Activated CD4-positive, alpha-beta T cell treated with anti-CD3 and anti-CD28 coated beads for 36 hours (primary cell): ENCODE measurements at regions not wholly inside any gene's neighbourhood (a gene's known extent, or its start where the extent isn't known, plus 50 kb on each side); places are given as distances from the start of the nearest gene placed in this dataset.

Source experiments
- ATAC-seq: fragments of 200-7000 bp; cut with Tn5 transposase; one replicate; pipeline ENCODE4 v1.10.0; 2021; ENCODE audit warnings: mild to moderate bottlenecking, moderate library complexity
- CTCF ChIA-PET: fragments of 350-600 bp; sonication (Branson Sonifier 250); formaldehyde crosslinking; loops from one replicate; lab custom pipeline; 2021; ENCODE audit warnings: antibody characterized with exemption; lab: Charles Lee
- POLR2A ChIA-PET: fragments of 350-600 bp; sonication (Branson Sonifier 250); formaldehyde crosslinking; loops from one replicate; lab custom pipeline; 2021; ENCODE audit warnings: antibody characterized with exemption, inconsistent platforms; lab: Charles Lee
- DNase-seq: peaks from one replicate; pipeline ENCODE4 v3.0.0-alpha.2; 2020
- H3K27ac Mint-ChIP-seq: one replicate; pipeline ENCODE4 v1.8.0; 2021; ENCODE audit warnings: mixed read lengths
- H3K27me3 Mint-ChIP-seq: one replicate; pipeline ENCODE4 v1.8.0; 2021; ENCODE audit warnings: mixed read lengths
- H3K36me3 Mint-ChIP-seq: one replicate; pipeline ENCODE4 v1.8.0; 2021; ENCODE audit warnings: low read depth, mixed read lengths
- H3K4me1 Mint-ChIP-seq: one replicate; pipeline ENCODE4 v1.8.0; 2021; ENCODE audit warnings: mixed read lengths
- H3K4me3 Mint-ChIP-seq: one replicate; pipeline ENCODE4 v1.8.0; 2021; ENCODE audit warnings: mild to moderate bottlenecking, moderate library complexity, mixed read lengths
- H3K9me3 Mint-ChIP-seq: one replicate; pipeline ENCODE4 v1.8.0; 2021; ENCODE audit warnings: low read depth, mixed read lengths
- intact Hi-C, 2 experiments: fragments of 100-400 bp; cut with DNase I in 1 of 2; cut with micrococcal nuclease in 1 of 2; formaldehyde crosslinking; loops; one replicate each; pipeline versions ENCODE4 v1.14.2 to v1.15.1; 2022 to 2024; cut with DNase I, micrococcal nuclease

GRCh38 chr7:26546508-26547053, 254.9 kb downstream of the SNX10 start:
- ChIA-PET CTCF (interaction anchor here (0.8 kb wide), 1 partner anchor 98 kb away, joined by 3 read pairs; no protein-coding TSS in a partner anchor), POLR2A (no interaction called here)
- H3K27ac Mint-ChIP-seq = no peak overlapping the region
- H3K27me3 Mint-ChIP-seq = peaks cover 17% of the 10 kb centered on the region
- ATAC-seq = no peak
- intact Hi-C loops = no loop called here
- no peaks in the 10 kb centered on the region for H3K36me3 Mint-ChIP-seq
- no peak for DNase-seq
- H3K9me3 Mint-ChIP-seq = no peaks in the 10 kb centered on the region
- H3K4me3 Mint-ChIP-seq = no peak overlapping the region
- no peaks in the 10 kb centered on the region for H3K4me1 Mint-ChIP-seq

DNA sequence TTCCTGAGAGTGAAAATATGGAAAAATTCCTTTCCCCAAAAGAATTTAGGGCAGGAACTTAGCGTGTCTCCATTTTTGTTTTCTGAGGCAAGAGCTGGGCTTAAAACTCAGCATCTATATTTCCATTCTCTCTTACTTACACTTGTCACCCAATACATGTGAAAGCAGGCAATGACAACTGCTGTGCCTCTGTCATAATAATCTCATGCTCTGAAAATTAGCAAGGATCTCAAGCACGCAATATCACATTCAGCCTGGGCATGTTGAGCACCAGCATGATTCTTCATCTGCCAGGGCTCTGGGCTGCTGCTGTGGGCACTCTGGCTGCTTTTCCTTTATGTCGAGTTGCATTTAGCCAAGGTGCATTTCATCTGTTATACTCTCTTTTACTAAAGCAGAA, 255.5 kb downstream of the SNX10 start:
- CTCF ChIA-PET = interaction anchor here (0.6 kb wide), 1 partner anchor 653 kb away, joined by 3 read pairs; no protein-coding TSS in a partner anchor
- H3K4me3 Mint-ChIP-seq = no peak overlapping the region
- no peaks in the 10 kb centered on the region for H3K9me3 Mint-ChIP-seq
- POLR2A ChIA-PET = no interaction called here
- intact Hi-C loops = no loop called here
- H3K36me3 Mint-ChIP-seq = no peaks in the 10 kb centered on the region
- no peak overlapping the region for H3K27ac Mint-ChIP-seq
- DNase-seq = no peak
- ATAC-seq = no peak
- no peaks in the 10 kb centered on the region for H3K4me1 Mint-ChIP-seq
- peaks cover 11% of the 10 kb centered on the region for H3K27me3 Mint-ChIP-seq

GRCh38 chr7:26549281-26549944, 257.8 kb downstream of the SNX10 start:
- CTCF ChIA-PET = interaction anchor here (1.1 to 1.7 kb wide), 2 partner anchors 14 to 180 kb away, joined by 4 read pairs; no protein-coding TSS in a partner anchor
- no peaks in the 10 kb centered on the region for H3K9me3 Mint-ChIP-seq
- H3K4me1 Mint-ChIP-seq = no peaks in the 10 kb centered on the region
- H3K27me3 Mint-ChIP-seq = peaks cover 18% of the 10 kb centered on the region
- intact Hi-C loops = no loop called here
- no peaks in the 10 kb centered on the region for H3K36me3 Mint-ChIP-seq
- POLR2A ChIA-PET = no interaction called here
- ATAC-seq = no peak
- H3K27ac Mint-ChIP-seq = no peak overlapping the region
- DNase-seq = no peak
- no peak overlapping the region for H3K4me3 Mint-ChIP-seq

DNA sequence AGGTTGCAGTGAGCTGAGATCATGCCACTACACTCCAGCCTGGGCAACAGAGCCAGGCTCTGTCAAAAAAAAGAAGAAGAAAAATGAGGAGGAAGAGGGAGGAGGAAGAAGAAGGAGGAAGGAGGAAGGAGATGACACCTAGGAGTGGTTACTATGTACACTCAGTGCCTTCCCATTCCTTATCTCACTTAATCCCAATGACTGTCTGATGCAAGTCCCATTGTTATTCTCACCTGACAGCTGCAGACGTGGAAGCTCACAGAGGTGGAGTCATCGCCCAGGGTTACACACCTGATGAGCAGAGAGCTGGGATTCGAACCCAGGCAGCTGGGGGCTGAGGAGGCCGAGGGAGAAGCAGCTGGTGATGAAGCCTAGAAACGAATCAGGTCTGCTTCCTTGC, 258.8 kb downstream of the SNX10 start:
- DNase-seq (no peak), ATAC-seq (no peak)
- ChIA-PET POLR2A (no interaction called here), CTCF (interaction anchor here (0.5 to 1.0 kb wide), 3 partner anchors 11 to 460 kb away, joined by 3 to 4 read pairs (median 3); no protein-coding TSS in a partner anchor)
- no peaks in the 10 kb centered on the region for H3K4me1 Mint-ChIP-seq
- intact Hi-C loops = no loop called here
- H3K4me3 Mint-ChIP-seq = no peak overlapping the region
- peaks cover 13% of the 10 kb centered on the region for H3K27me3 Mint-ChIP-seq
- H3K36me3 Mint-ChIP-seq = no peaks in the 10 kb centered on the region
- H3K27ac Mint-ChIP-seq = no peak overlapping the region
- no peaks in the 10 kb centered on the region for H3K9me3 Mint-ChIP-seq

DNA sequence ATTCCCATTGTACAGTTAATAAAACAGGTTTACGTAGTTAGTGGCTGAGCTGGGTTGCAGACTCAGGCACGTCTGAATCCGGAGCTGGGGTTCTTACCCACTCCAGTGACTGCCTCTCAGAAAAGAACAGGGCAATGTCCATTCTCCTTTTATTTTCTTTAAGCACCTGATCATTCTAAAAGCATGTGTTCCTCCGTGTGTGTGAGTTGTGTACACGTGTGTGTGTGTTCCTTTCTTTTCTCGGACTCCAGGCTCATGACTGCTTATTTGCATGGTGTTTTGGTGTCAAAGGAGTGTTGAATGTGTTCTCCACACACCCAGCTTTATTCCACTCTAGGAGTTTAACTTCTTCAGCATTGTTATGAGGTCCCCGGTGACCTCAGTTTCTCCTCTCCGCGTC, 260.1 kb downstream of the SNX10 start:
- no peak for ATAC-seq
- intact Hi-C loops = no loop called here
- H3K4me1 Mint-ChIP-seq = no peaks in the 10 kb centered on the region
- no peaks in the 10 kb centered on the region for H3K36me3 Mint-ChIP-seq
- ChIA-PET POLR2A (no interaction called here), CTCF (interaction anchor here (1.0 kb wide), 1 partner anchor 16 kb away, joined by 3 read pairs; no protein-coding TSS in a partner anchor)
- H3K27me3 Mint-ChIP-seq = peaks cover 13% of the 10 kb centered on the region
- H3K9me3 Mint-ChIP-seq = no peaks in the 10 kb centered on the region
- no peak for DNase-seq
- H3K4me3 Mint-ChIP-seq = no peak overlapping the region
- H3K27ac Mint-ChIP-seq = no peak overlapping the region

DNA sequence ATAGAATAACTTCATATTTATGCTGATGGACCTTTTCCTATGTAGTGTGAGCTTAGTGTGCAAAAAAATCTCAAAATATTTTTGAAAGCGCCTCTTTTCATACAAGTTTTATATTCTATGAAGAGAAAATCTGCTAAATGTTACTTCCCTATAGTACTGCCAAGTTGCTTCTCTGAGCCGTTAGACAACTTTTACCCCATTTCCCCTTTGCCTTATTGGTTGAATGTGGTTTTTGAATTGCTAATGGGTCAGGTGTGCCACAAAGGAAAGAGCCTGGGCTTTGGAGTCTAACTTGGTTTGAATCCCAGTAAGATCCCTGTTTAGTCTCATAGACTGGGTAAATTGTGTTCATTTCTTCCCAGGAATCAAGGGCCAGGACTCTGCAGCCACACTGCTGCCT, 261.5 kb downstream of the SNX10 start:
- Mint-ChIP-seq H3K36me3 (no peaks in the 10 kb centered on the region), H3K4me3 (no peak overlapping the region), H3K4me1 (no peaks in the 10 kb centered on the region), H3K27ac (no peak overlapping the region), H3K27me3 (peaks cover 13% of the 10 kb centered on the region), H3K9me3 (no peaks in the 10 kb centered on the region)
- DNase-seq (no peak), ATAC-seq (no peak)
- intact Hi-C loops = no loop called here
- POLR2A ChIA-PET = no interaction called here
- CTCF ChIA-PET = no interaction called here

GRCh38 chr7:26553582-26553981, 261.9 kb downstream of the SNX10 start:
- ChIA-PET CTCF (no interaction called here), POLR2A (no interaction called here)
- Mint-ChIP-seq H3K27ac (no peak overlapping the region), H3K4me1 (no peaks in the 10 kb centered on the region), H3K27me3 (peaks cover 11% of the 10 kb centered on the region), H3K36me3 (no peaks in the 10 kb centered on the region), H3K9me3 (no peaks in the 10 kb centered on the region), H3K4me3 (no peak overlapping the region)
- no peak for DNase-seq
- intact Hi-C loops = no loop called here
- ATAC-seq = no peak

DNA sequence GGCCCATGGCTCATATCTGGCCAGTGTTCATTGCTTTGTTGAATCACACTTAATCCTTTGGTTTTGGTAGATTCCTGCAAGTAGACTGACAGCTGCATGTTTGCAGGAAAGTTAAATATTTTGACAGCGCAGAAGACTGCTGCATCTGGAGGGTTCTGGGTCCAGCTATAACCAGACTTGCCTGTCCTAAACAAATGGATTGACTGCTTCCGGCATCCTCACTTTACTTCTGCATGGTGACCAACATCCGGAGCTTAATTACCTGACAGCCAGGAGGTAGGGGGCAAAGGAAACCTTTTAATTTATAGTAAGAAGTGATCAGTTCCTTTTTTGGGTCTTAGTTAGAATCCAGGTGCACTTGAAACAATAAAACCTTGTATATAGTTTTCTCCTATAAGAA, 263.3 kb downstream of the SNX10 start:
- no peak overlapping the region for H3K27ac Mint-ChIP-seq
- peaks cover 11% of the 10 kb centered on the region for H3K27me3 Mint-ChIP-seq
- DNase-seq = no peak
- CTCF ChIA-PET = no interaction called here
- no peak for ATAC-seq
- no peaks in the 10 kb centered on the region for H3K4me1 Mint-ChIP-seq
- intact Hi-C loops = no loop called here
- no peak overlapping the region for H3K4me3 Mint-ChIP-seq
- POLR2A ChIA-PET = no interaction called here
- H3K36me3 Mint-ChIP-seq = no peaks in the 10 kb centered on the region
- H3K9me3 Mint-ChIP-seq = no peaks in the 10 kb centered on the region

GRCh38 chr7:26556061-26556881, 264.6 kb downstream of the SNX10 start:
- no peak for ATAC-seq
- H3K27me3 Mint-ChIP-seq = peaks cover 7% of the 10 kb centered on the region
- ChIA-PET CTCF (interaction anchor here (0.6 to 0.7 kb wide), 2 partner anchors 103 to 179 kb away, joined by 3 read pairs; no protein-coding TSS in a partner anchor), POLR2A (no interaction called here)
- H3K27ac Mint-ChIP-seq = no peak overlapping the region
- intact Hi-C loops = no loop called here
- H3K9me3 Mint-ChIP-seq = no peaks in the 10 kb centered on the region
- no peak for DNase-seq
- no peak overlapping the region for H3K4me3 Mint-ChIP-seq
- H3K4me1 Mint-ChIP-seq = no peaks in the 10 kb centered on the region
- H3K36me3 Mint-ChIP-seq = no peaks in the 10 kb centered on the region

- Mint-ChIP-seq H3K4me3 (no peak overlapping the region), H3K36me3 (no peaks in the 10 kb centered on the region), H3K27ac (no peak overlapping the region), H3K9me3 (no peaks in the 10 kb centered on the region), H3K27me3 (peaks cover 5% of the 10 kb centered on the region), H3K4me1 (no peaks in the 10 kb centered on the region)
- ChIA-PET CTCF (interaction anchor here (0.7 kb wide), 1 partner anchor 10 kb away, joined by 3 read pairs; no protein-coding TSS in a partner anchor), POLR2A (no interaction called here)
- intact Hi-C loops = no loop called here
- no peak for ATAC-seq
- DNase-seq = no peak
These were observed 269.0 kb downstream of the SNX10 start for GRCh38 chr7:26560526-26561256.

GRCh38 chr7:26562841-26563240, 271.2 kb downstream of the SNX10 start:
- ChIA-PET POLR2A (no interaction called here), CTCF (no interaction called here)
- Mint-ChIP-seq H3K36me3 (no peaks in the 10 kb centered on the region), H3K4me1 (no peaks in the 10 kb centered on the region), H3K27me3 (peaks cover 5% of the 10 kb centered on the region), H3K27ac (no peak overlapping the region), H3K9me3 (no peaks in the 10 kb centered on the region), H3K4me3 (no peak overlapping the region)
- ATAC-seq (no peak), DNase-seq (no peak)
- intact Hi-C loops = no loop called here
